SK-N-MC (cell line): ENCODE measurements at regions not wholly inside any gene's neighbourhood (a gene's known extent, or its start where the extent isn't known, plus 50 kb on each side); places are given as distances from the start of the nearest gene placed in this dataset.

Experiments
- EZH2 ChIP-seq: fragments of 200-600 bp; sonication (generic); IDR thresholded peaks from one replicate; pipeline ENCODE4 v1.6.1; 2017; ENCODE audit warnings: antibody characterized with exemption
- POLR2AphosphoS5 ChIP-seq: IDR thresholded peaks from 2 replicates; pipeline ENCODE4 v1.6.1; 2012; ENCODE audit warnings: mild to moderate bottlenecking, low read depth, low read length, borderline replicate concordance

DNA sequence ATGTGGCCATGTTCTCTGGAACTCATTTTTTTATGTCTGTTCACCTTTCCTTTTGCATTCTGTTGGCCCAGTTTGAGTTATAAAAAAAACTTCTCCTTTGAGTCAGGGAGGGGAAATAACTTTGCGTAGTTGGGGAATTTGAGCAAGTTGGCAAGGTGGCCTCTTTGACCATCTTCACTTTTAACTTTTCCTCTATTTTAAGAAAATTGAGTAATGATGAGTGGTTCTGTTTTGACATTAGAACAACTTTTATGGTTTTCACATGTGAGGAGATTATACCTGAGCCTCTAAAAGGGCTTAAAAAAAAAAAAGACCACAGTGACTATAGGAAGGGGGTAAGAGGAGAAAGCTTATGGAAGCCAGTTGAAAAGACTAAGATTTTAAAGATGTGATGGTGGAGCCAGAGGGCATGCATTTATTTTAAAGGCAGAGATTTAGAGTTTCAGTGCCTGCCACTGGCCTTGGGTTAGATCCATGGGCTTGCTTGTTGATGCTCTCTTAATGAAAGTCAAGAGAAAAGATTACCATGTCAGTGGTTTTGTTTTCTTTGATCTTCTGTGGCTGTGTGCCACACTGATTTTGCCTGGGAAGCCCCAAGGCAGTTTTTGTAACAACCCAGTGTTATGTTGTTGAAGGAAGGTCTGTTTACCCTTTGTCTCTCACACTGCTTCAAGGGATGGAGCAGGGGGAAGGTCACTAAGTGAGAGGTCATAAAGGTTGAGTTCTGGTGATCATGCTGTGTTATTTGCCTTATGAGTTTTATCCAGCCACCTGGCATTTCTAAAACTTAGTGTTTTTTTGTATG, 219.7 kb upstream of the CD180 start:
- TF ChIP-seq POLR2AphosphoS5 (no peak), EZH2 (no peak)
